MV-4-11 (cell line): ENCODE measurements at regions not wholly inside any gene's neighbourhood (a gene's known extent, or its start where the extent isn't known, plus 50 kb on each side); places are given as distances from the start of the nearest gene placed in this dataset.

Source experiments
- DNase-seq: peaks from one replicate; lab custom pipeline; 2025; lab: John Stamatoyannopoulos, UW

DNA sequence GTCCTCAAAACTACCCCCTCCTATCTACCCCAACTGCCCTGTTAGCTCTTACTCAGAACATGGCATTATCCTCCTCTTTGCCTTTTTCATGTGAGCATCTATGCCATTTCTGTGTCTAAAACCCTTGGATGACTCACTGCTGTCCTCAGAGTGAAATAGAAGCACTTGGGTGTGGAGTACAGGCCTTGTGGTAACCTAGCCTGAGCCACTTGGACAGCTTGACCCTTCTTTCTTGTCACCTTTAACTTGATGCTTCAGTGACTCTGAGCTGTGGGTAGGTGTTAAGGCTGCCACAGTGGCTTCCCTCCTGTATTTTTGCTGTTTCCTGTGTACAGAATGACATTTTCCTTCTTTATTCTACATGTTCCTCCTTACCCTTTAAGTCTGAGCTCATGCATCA, 391.4 kb downstream of the SH3GL2 start:
- DNase-seq = no peak

- no peak for DNase-seq
Measured at GRCh38 chr9:17978773-17979172, 399.9 kb downstream of the SH3GL2 start.

GRCh38 chr9:17986595-17986994, 407.7 kb downstream of the SH3GL2 start:
- DNase-seq = no peak

GRCh38 chr9:17987189-17987588, 408.3 kb downstream of the SH3GL2 start:
- DNase-seq = no peak

DNA sequence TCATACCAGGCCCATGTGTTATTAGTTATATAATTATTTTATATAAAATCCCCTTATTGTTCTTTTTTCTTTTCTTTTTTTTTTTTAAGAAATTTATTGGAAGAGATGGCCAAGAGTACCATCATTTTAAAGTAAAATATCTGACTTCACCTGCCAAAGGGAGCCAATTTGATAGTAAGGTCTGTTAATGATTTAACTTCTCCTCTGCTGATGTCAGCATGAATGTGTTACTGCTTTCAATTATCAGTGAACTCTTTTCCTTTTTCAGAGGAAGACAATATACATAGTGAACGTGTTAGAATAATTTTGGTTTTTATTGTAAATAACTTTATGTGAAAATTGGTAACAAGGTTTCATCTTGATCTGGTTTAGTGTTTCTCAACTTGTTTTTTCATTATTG, 409.6 kb downstream of the SH3GL2 start:
- DNase-seq = no peak

- DNase-seq = no peak
Measured at GRCh38 chr9:17990602-17991001, 411.7 kb downstream of the SH3GL2 start.

GRCh38 chr9:17993024-17993423, 414.2 kb downstream of the SH3GL2 start:
- no peak for DNase-seq

- DNase-seq = no peak
Measured at GRCh38 chr9:17994695-17995425, 416.0 kb downstream of the SH3GL2 start.

DNA sequence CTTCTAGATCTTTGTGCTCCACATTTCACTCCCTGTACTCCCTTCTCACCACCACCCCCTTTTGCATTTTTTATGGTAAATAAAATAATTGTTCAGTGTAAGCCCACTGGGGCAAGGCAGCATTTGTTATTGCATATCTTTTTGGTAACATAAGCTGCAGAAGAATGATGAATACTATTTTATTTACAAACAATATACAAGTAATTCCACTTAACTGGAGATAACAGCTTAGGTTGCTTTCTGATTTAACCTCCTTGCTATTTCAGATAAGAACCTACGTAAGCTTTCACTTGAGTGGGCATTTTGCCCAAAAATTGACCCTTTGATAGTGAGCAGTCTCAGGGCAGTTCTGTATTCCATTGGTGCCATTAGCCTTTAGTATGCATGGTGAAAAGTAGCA, 417.9 kb downstream of the SH3GL2 start:
- no peak for DNase-seq

GRCh38 chr9:18002718-18003438, 424.0 kb downstream of the SH3GL2 start:
- DNase-seq = no peak

DNA sequence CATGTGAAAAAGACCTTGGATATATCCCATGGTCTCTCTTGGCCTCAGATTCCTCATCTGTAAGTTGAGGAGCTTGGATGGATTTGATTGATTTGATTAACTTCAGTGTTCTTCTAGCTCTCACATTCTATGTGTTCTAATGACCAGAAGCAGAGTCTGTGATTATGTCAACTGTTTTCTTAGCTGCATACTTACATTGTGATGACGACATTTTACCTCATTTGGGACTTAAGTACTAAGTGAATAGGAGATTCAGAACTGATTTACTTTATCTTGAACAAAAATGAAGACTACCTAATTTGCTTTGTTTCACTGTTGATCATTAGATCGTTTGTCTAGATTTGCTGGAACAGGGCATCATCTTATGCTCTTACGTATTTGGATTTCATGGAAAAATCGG, 427.7 kb downstream of the SH3GL2 start:
- DNase-seq = no peak

DNA sequence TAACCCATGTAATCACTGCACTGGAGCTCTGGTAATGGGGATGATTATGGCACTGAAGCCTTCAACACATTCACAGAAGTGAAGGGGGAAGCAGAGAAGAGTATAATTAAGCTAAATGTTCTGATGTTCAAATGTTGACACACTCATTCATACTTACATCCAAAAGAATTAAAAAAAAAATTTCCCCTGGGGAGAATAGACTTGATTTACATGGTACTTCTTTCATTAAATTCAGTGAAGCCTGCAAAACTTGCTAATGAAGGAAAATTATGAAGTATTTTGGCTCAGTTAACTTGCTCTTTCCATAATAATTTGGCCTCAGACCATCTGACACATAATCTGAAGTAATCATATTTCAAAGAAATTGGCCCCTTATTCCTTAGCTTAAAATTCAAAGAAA, 428.8 kb downstream of the SH3GL2 start:
- no peak for DNase-seq

DNA sequence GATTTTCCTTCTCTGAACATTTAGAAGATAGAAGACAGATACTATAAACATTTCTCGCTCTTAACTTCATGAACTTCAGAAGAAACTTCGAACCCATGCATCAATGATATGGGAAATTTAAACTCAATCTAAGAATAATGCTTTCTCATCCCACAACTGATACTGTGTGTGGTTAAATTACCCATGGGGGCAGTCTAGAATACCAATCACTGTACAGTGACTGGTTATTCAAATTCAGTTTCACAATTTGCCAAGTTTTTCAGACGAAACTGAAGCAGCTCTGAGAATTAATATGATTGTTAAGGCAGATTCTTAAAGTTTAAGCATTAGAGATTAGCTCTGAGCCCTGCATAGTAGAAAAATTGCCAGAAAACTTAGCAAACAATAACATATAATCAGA, 431.0 kb downstream of the SH3GL2 start:
- DNase-seq = no peak

GRCh38 chr9:18010492-18010891, 431.6 kb downstream of the SH3GL2 start:
- no peak for DNase-seq

- DNase-seq = no peak
Measured at GRCh38 chr9:18012170-18012569, 433.3 kb downstream of the SH3GL2 start.

DNA sequence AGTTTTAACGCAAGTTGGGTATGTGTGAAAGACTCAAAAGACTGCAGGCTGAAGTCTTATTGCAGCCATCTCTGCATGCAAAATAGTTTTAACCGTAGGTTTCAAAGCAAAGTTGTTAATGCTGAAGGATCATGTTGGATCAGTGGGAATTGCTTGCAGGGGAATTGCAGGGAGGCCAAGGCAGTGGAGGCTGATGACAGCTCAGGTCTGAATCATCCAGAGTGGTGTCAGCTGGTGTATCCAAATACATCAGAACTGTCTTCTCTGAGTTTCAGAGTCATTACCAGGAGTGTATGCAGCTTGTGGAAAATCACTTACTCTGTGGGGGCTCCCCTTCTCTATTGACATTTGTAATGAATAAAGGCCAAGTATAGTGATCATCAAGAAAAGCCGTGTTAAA, 435.7 kb downstream of the SH3GL2 start:
- no peak for DNase-seq

- no peak for DNase-seq
Measured at GRCh38 chr9:18015116-18015515, 436.2 kb downstream of the SH3GL2 start.

- no peak for DNase-seq
Measured at GRCh38 chr9:18017136-18017535, 438.3 kb downstream of the SH3GL2 start.

DNA sequence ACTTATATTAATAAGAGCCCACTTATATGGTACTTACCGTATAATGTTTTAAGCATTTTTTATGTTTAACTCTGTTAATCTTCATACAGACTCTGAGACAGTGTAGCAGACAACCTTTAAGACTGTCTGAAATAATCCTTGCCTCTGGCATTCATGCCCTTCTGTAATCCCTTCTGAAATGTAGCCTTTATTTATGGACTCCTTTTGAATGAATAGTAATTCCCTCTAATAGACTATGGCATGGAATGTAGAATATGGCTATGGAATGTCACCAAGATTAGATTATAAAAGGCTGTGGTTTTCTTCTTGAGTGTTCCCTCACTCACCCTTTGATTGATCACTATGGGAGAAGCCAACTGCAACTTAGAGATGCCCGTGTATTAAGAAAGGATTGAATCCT, 439.4 kb downstream of the SH3GL2 start:
- no peak for DNase-seq

GRCh38 chr9:18018661-18019060, 439.8 kb downstream of the SH3GL2 start:
- DNase-seq = no peak

GRCh38 chr9:18020121-18020745, 441.4 kb downstream of the SH3GL2 start:
- no peak for DNase-seq

GRCh38 chr9:18022642-18023041, 443.8 kb downstream of the SH3GL2 start:
- no peak for DNase-seq

- no peak for DNase-seq
Measured at GRCh38 chr9:18023332-18023731, 444.5 kb downstream of the SH3GL2 start.
